RWPE2 (cell line): ENCODE measurements at regions not wholly inside any gene's neighbourhood (a gene's known extent, or its start where the extent isn't known, plus 50 kb on each side); places are given as distances from the start of the nearest gene placed in this dataset.

Source experiments
- ATAC-seq: fragments of 200-7000 bp; cut with Tn5 transposase; 3 replicates; pipeline ENCODE4 v1.9.1; 2021; ENCODE audit warnings: low read depth
- DNase-seq: peaks from one replicate; pipeline ENCODE4 v3.0.0-alpha.2; 2020; ENCODE audit warnings: low spot score
- H3K27ac ChIP-seq: fragments of 450-650 bp; 2 replicates; pipeline ENCODE4 v1.5.1; 2017; ENCODE audit warnings: mild to moderate bottlenecking; ENCODE audit not compliant: poor library complexity, severe bottlenecking
- H3K27me3 ChIP-seq: fragments of 250-450 bp; sonication (Bioruptor Pico); 2 replicates; pipeline ENCODE4 v1.5.1; 2021; ENCODE audit warnings: mild to moderate bottlenecking, moderate library complexity; ENCODE audit not compliant: insufficient read depth, poor library complexity, severe bottlenecking
- H3K36me3 ChIP-seq: fragments of 250-450 bp; sonication (Bioruptor Pico); 2 replicates; pipeline ENCODE4 v1.5.1; 2020; ENCODE audit warnings: low read depth, mild to moderate bottlenecking, moderate library complexity
- H3K4me1 ChIP-seq: fragments of 250-450 bp; sonication (Bioruptor Pico); 2 replicates; pipeline ENCODE4 v1.5.1; 2021; ENCODE audit warnings: mild to moderate bottlenecking, moderate library complexity; ENCODE audit not compliant: insufficient read depth, poor library complexity, severe bottlenecking
- H3K4me3 ChIP-seq: fragments of 250-450 bp; sonication (Bioruptor Pico); 2 replicates; pipeline ENCODE4 v1.5.1; 2021; ENCODE audit warnings: mild to moderate bottlenecking, moderate library complexity; ENCODE audit not compliant: severe bottlenecking
- H3K9me3 ChIP-seq: fragments of 250-450 bp; sonication (Bioruptor Pico); 2 replicates; pipeline ENCODE4 v1.5.1; 2021; ENCODE audit warnings: mild to moderate bottlenecking, moderate library complexity; ENCODE audit not compliant: severe bottlenecking
- TF ChIP-seq, protein P1 (sequence below): fragments of 450-650 bp; IDR thresholded peaks from one replicate; pipeline ENCODE4 v1.5.1; 2017; ENCODE audit warnings: mild to moderate bottlenecking, moderate library complexity; ENCODE audit not compliant: poor library complexity, severe bottlenecking

- Histone ChIP-seq H3K36me3 (no peaks in the 10 kb centered on the region), H3K4me1 (no peaks in the 10 kb centered on the region)
Observed at GRCh38 chrX:100048156-100048555, 361.9 kb downstream of the PCDH19 start.

More at GRCh38 chrX:100048156-100048555, 361.9 kb downstream of the PCDH19 start:
- ATAC-seq (no peak), DNase-seq (no peak)
- TF ChIP-seq, protein P1, sequence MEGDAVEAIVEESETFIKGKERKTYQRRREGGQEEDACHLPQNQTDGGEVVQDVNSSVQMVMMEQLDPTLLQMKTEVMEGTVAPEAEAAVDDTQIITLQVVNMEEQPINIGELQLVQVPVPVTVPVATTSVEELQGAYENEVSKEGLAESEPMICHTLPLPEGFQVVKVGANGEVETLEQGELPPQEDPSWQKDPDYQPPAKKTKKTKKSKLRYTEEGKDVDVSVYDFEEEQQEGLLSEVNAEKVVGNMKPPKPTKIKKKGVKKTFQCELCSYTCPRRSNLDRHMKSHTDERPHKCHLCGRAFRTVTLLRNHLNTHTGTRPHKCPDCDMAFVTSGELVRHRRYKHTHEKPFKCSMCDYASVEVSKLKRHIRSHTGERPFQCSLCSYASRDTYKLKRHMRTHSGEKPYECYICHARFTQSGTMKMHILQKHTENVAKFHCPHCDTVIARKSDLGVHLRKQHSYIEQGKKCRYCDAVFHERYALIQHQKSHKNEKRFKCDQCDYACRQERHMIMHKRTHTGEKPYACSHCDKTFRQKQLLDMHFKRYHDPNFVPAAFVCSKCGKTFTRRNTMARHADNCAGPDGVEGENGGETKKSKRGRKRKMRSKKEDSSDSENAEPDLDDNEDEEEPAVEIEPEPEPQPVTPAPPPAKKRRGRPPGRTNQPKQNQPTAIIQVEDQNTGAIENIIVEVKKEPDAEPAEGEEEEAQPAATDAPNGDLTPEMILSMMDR = no peak
- no peak overlapping the region for H3K4me3 ChIP-seq
- H3K27ac ChIP-seq = no peak overlapping the region
- H3K27me3 ChIP-seq = no peaks in the 10 kb centered on the region
- H3K9me3 ChIP-seq = no peaks in the 10 kb centered on the region
